ENCODE measurements at regions not wholly inside any gene's neighbourhood (a gene's known extent, or its start where the extent isn't known, plus 50 kb on each side); places are given as distances from the start of the nearest gene placed in this dataset.

DNA sequence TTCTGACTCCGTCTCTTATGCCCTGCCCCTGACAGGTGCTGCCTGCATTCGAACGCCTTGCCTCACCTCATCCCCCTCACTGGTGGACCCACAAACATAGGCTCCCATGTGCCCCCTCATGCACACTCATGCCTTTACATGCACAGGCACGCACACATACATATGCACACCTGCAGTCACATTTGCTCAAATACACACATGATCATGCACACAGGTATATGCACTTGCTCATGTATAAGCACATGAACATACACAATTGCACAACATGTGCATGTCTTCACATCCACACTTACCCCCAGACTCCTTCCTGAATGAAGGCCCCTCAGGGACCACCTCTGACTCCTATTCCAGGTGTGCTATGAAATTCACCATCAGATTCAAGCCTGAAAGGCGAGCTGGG is 506.9 kb downstream of the PTPRU start:
- no TSS peak for BruUV-seq (replicated peaks)
- intact Hi-C loops (cut with micrococcal nuclease; ENCODE audit: unreplicated experiment), result no loop called here
- Histone ChIP-seq H3K4me3 (ENCODE audit: low read depth, low read length) (no peak overlapping the region), H3K27me3 (replicated peaks; ENCODE audit: control insufficient read depth, insufficient read depth, low read length) (no peaks in the 10 kb centered on the region), H3K36me3 (ENCODE audit: control insufficient read depth, insufficient read depth, low read length) (no peaks in the 10 kb centered on the region), H3K4me1 (no peaks in the 10 kb centered on the region), H3K9me3 (no peaks in the 10 kb centered on the region)
- no peaks in the 10 kb centered on the region for H3K9me3 Mint-ChIP-seq (ENCODE audit: unreplicated experiment)
- no peak for DNase-seq
- ChIA-PET CTCF (no interaction called here), POLR2A (no interaction called here)
- H3K27ac Mint-ChIP-seq (ENCODE audit: unreplicated experiment), result no peak overlapping the region
- no peak overlapping the region for H3K4me3 Mint-ChIP-seq (ENCODE audit: unreplicated experiment)
- no peaks in the 10 kb centered on the region for H3K36me3 Mint-ChIP-seq (ENCODE audit: insufficient read depth, unreplicated experiment)
- TF ChIP-seq, protein P1, sequence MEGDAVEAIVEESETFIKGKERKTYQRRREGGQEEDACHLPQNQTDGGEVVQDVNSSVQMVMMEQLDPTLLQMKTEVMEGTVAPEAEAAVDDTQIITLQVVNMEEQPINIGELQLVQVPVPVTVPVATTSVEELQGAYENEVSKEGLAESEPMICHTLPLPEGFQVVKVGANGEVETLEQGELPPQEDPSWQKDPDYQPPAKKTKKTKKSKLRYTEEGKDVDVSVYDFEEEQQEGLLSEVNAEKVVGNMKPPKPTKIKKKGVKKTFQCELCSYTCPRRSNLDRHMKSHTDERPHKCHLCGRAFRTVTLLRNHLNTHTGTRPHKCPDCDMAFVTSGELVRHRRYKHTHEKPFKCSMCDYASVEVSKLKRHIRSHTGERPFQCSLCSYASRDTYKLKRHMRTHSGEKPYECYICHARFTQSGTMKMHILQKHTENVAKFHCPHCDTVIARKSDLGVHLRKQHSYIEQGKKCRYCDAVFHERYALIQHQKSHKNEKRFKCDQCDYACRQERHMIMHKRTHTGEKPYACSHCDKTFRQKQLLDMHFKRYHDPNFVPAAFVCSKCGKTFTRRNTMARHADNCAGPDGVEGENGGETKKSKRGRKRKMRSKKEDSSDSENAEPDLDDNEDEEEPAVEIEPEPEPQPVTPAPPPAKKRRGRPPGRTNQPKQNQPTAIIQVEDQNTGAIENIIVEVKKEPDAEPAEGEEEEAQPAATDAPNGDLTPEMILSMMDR (IDR thresholded peaks at IDR 0.05; ENCODE audit: insufficient read depth in 1 of 2, low read depth in 1 of 2, low read length in 1 of 2, severe bottlenecking in 1 of 2, unreplicated experiment in 1 of 2), result no peak
- H3K4me1 Mint-ChIP-seq (ENCODE audit: low read depth, unreplicated experiment), result no peaks in the 10 kb centered on the region
- peaks cover 11% of the 10 kb centered on the region for H3K27me3 Mint-ChIP-seq (ENCODE audit: insufficient read depth, unreplicated experiment)

DNA sequence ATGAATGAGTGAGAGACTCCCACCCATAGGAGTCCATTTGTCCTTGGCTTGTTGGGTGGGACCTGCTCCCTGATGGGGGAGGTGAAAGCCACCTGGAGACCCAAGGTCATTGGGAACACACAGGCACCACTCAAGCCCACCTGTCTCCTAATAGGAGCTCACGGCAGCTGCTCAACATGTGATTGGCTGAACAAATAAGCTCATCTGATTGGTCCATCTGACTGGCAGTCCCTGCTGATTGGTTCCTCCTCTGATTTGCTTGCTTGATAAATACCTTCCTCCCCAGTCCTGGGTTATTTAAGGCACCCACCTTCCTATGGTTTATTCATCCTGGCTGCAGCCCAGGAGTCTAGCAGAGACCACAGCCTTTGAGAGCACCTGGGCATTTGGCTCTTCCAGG is 502.9 kb downstream of the PTPRU start:
- no peaks in the 10 kb centered on the region for H3K9me3 ChIP-seq
- CTCF ChIA-PET, result no interaction called here
- no peaks in the 10 kb centered on the region for H3K36me3 Mint-ChIP-seq (ENCODE audit: insufficient read depth, unreplicated experiment)
- H3K27me3 Mint-ChIP-seq (ENCODE audit: insufficient read depth, unreplicated experiment), result peaks cover 11% of the 10 kb centered on the region
- no peaks in the 10 kb centered on the region for H3K4me1 ChIP-seq
- H3K4me1 Mint-ChIP-seq (ENCODE audit: low read depth, unreplicated experiment), result no peaks in the 10 kb centered on the region
- H3K9me3 Mint-ChIP-seq (ENCODE audit: unreplicated experiment), result no peaks in the 10 kb centered on the region
- TF ChIP-seq, protein P1 (IDR thresholded peaks at IDR 0.05; ENCODE audit: insufficient read depth in 1 of 2, low read depth in 1 of 2, low read length in 1 of 2, severe bottlenecking in 1 of 2, unreplicated experiment in 1 of 2), result no peak
- no peaks in the 10 kb centered on the region for H3K36me3 ChIP-seq (ENCODE audit: control insufficient read depth, insufficient read depth, low read length)
- BruUV-seq (replicated peaks), result no TSS peak
- no peak overlapping the region for H3K4me3 ChIP-seq (ENCODE audit: low read depth, low read length)
- H3K27me3 ChIP-seq (replicated peaks; ENCODE audit: control insufficient read depth, insufficient read depth, low read length), result no peaks in the 10 kb centered on the region
- no peak overlapping the region for H3K4me3 Mint-ChIP-seq (ENCODE audit: unreplicated experiment)
- intact Hi-C loops (cut with micrococcal nuclease; ENCODE audit: unreplicated experiment), result no loop called here
- POLR2A ChIA-PET, result no interaction called here
- no peak overlapping the region for H3K27ac Mint-ChIP-seq (ENCODE audit: unreplicated experiment)
- DNase-seq, result no peak

DNA sequence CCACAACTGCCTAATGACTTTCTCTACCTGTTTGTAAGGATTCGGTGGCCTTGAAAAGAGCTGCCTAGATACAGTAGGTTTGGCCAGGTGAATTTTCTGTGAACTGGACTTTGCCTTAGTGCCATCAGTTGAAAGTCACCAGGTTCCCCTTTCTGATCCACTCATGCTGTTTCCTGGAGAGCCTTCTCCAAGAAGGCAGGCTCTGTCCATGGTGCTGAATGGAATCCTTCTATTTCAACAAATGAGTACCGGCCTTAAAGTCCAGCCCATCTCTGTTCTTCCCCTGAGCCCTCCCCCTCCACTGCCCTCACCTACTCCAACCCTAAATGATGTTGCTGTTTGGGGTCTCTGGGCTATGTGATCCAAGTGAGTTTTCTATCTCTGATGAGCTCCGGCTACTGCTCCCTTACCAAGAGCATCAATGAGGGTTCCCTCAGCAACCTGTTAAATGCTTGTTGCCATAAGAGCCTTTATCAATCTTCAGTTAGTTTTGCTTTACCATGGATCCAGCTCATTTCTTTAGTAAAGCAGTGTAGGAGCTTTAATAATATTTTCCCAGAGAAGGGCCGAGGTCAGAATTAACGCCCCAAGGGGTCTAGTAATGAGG is 500.4 kb downstream of the PTPRU start:
- ChIA-PET CTCF (no interaction called here), POLR2A (no interaction called here)
- Mint-ChIP-seq H3K36me3 (ENCODE audit: insufficient read depth, unreplicated experiment) (no peaks in the 10 kb centered on the region), H3K27me3 (ENCODE audit: insufficient read depth, unreplicated experiment) (peaks cover 11% of the 10 kb centered on the region), H3K4me1 (ENCODE audit: low read depth, unreplicated experiment) (no peaks in the 10 kb centered on the region), H3K4me3 (ENCODE audit: unreplicated experiment) (no peak overlapping the region), H3K9me3 (ENCODE audit: unreplicated experiment) (no peaks in the 10 kb centered on the region), H3K27ac (ENCODE audit: unreplicated experiment) (no peak overlapping the region)
- TF ChIP-seq, protein P1 (IDR thresholded peaks at IDR 0.05; ENCODE audit: insufficient read depth in 1 of 2, low read depth in 1 of 2, low read length in 1 of 2, severe bottlenecking in 1 of 2, unreplicated experiment in 1 of 2), result no peak
- intact Hi-C loops (cut with micrococcal nuclease; ENCODE audit: unreplicated experiment), result no loop called here
- H3K27me3 ChIP-seq (replicated peaks; ENCODE audit: control insufficient read depth, insufficient read depth, low read length), result no peaks in the 10 kb centered on the region
- H3K9me3 ChIP-seq, result no peaks in the 10 kb centered on the region
- H3K4me1 ChIP-seq, result no peaks in the 10 kb centered on the region
- H3K4me3 ChIP-seq (ENCODE audit: low read depth, low read length), result no peak overlapping the region
- BruUV-seq (replicated peaks), result no TSS peak
- no peaks in the 10 kb centered on the region for H3K36me3 ChIP-seq (ENCODE audit: control insufficient read depth, insufficient read depth, low read length)
- peak in 1 of 2 experiments; percentile 36 for DNase-seq
